ENCODE measurements at regions not wholly inside any gene's neighbourhood (a gene's known extent, or its start where the extent isn't known, plus 50 kb on each side); places are given as distances from the start of the nearest gene placed in this dataset.

- ATAC-seq, result no peak
- H3K27ac Mint-ChIP-seq, result no peak overlapping the region
- Histone ChIP-seq H3K27ac (ENCODE audit: low read depth) (no peak overlapping the region), H3K36me3 (ENCODE audit: insufficient read depth) (no peaks in the 10 kb centered on the region; the same call in 1 of the 2 replicates), H3K4me2 (no peak overlapping the region), H3K9me2 (ENCODE audit: insufficient read depth) (no peaks in the 10 kb centered on the region), H3K4me3 (no peak overlapping the region), H4K20me1 (replicated peaks; ENCODE audit: insufficient read depth) (no peaks in the 10 kb centered on the region), H3K4me1 (ENCODE audit: insufficient read depth) (no peaks in the 10 kb centered on the region), H2AFZ (no peak overlapping the region), H3F3A (replicated peaks; ENCODE audit: low read depth) (no peaks in the 10 kb centered on the region), H3K27me3 (ENCODE audit: insufficient read depth) (no peaks in the 10 kb centered on the region), H3K79me2 (replicated peaks; ENCODE audit: insufficient read depth) (no peaks in the 10 kb centered on the region)
- H3K27me3 Mint-ChIP-seq (ENCODE audit: insufficient read depth, low read depth, poor library complexity), result peaks cover 3% of the 10 kb centered on the region
- no peak for TF ChIP-seq EZH2 (IDR thresholded peaks at IDR 0.05; ENCODE audit: low read depth, unreplicated experiment)
- TF ChIP-seq NANOG (IDR thresholded peaks at IDR 0.05; ENCODE audit: borderline replicate concordance), result no peak
- TF ChIP-seq POLR2AphosphoS5 (IDR thresholded peaks at IDR 0.05; ENCODE audit: low read depth), result no peak
- TF ChIP-seq, protein P1, sequence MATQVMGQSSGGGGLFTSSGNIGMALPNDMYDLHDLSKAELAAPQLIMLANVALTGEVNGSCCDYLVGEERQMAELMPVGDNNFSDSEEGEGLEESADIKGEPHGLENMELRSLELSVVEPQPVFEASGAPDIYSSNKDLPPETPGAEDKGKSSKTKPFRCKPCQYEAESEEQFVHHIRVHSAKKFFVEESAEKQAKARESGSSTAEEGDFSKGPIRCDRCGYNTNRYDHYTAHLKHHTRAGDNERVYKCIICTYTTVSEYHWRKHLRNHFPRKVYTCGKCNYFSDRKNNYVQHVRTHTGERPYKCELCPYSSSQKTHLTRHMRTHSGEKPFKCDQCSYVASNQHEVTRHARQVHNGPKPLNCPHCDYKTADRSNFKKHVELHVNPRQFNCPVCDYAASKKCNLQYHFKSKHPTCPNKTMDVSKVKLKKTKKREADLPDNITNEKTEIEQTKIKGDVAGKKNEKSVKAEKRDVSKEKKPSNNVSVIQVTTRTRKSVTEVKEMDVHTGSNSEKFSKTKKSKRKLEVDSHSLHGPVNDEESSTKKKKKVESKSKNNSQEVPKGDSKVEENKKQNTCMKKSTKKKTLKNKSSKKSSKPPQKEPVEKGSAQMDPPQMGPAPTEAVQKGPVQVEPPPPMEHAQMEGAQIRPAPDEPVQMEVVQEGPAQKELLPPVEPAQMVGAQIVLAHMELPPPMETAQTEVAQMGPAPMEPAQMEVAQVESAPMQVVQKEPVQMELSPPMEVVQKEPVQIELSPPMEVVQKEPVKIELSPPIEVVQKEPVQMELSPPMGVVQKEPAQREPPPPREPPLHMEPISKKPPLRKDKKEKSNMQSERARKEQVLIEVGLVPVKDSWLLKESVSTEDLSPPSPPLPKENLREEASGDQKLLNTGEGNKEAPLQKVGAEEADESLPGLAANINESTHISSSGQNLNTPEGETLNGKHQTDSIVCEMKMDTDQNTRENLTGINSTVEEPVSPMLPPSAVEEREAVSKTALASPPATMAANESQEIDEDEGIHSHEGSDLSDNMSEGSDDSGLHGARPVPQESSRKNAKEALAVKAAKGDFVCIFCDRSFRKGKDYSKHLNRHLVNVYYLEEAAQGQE (IDR thresholded peaks at IDR 0.05; ENCODE audit: unreplicated experiment), result no peak
- no peak for TF ChIP-seq JUNB (IDR thresholded peaks at IDR 0.05; ENCODE audit: unreplicated experiment)
- no peak for TF ChIP-seq EZH2phosphoT487 (IDR thresholded peaks at IDR 0.05; ENCODE audit: unreplicated experiment)
- no peak for TF ChIP-seq ZNF331 (CRISPR knock-in tag; IDR thresholded peaks at IDR 0.05; ENCODE audit: low read depth)
- no peak for TF ChIP-seq STAT1 (IDR thresholded peaks at IDR 0.05; ENCODE audit: unreplicated experiment)
- no peak for TF ChIP-seq ZNF114 (CRISPR knock-in tag; IDR thresholded peaks at IDR 0.05)
- DNase-seq (ENCODE audit: low spot score), result no peak
- H3K9me3 Mint-ChIP-seq, result peaks cover 36% of the 10 kb centered on the region
- peaks cover 17% of the 10 kb centered on the region; the same call in 2 of the 3 replicates for H3K36me3 Mint-ChIP-seq (ENCODE audit: low read depth)
- no peak overlapping the region for H3K4me3 Mint-ChIP-seq
- H3K4me1 Mint-ChIP-seq, result no peaks in the 10 kb centered on the region
Observed at GRCh38 chr22:47515384-47516125, 753.1 kb downstream of the TBC1D22A start.

DNA sequence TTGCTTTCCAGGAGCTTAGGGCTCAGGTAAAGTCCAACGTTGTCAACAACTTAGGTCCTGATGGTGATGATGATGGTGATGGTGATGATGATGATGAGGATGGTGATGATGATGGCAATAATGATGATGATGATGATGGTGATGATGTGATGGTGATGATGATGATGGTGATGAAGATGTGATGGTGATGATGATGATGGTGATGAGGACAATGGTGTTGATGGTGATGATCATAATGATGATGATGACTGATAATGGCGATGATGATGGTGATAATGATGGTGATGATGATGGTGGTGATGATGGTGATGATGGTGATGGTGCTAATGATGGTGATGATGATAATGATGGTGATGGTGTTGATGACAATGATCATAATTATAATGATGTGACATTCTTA is 750.2 kb downstream of the TBC1D22A start:
- no peaks in the 10 kb centered on the region for H4K20me1 ChIP-seq (replicated peaks; ENCODE audit: insufficient read depth)
- no peaks in the 10 kb centered on the region for H3K9me2 ChIP-seq (ENCODE audit: insufficient read depth)
- H3K27ac ChIP-seq (ENCODE audit: low read depth), result no peak overlapping the region
- H3K79me2 ChIP-seq (replicated peaks; ENCODE audit: insufficient read depth), result no peaks in the 10 kb centered on the region
- H3F3A ChIP-seq (replicated peaks; ENCODE audit: low read depth), result no peaks in the 10 kb centered on the region
- H3K27ac Mint-ChIP-seq, result no peak overlapping the region
- no peak for DNase-seq (ENCODE audit: low spot score)
- no peaks in the 10 kb centered on the region for H3K4me1 ChIP-seq (ENCODE audit: insufficient read depth)
- no peak overlapping the region for H3K4me3 ChIP-seq
- peaks cover 3% of the 10 kb centered on the region for H3K27me3 Mint-ChIP-seq (ENCODE audit: insufficient read depth, low read depth, poor library complexity)
- H2AFZ ChIP-seq, result no peak overlapping the region
- no peak overlapping the region for H3K4me3 Mint-ChIP-seq
- ATAC-seq, result no peak
- H3K36me3 ChIP-seq (ENCODE audit: insufficient read depth), result no peaks in the 10 kb centered on the region
- H3K4me1 Mint-ChIP-seq, result no peaks in the 10 kb centered on the region
- peaks cover 13% of the 10 kb centered on the region for H3K9me3 Mint-ChIP-seq
- no peaks in the 10 kb centered on the region for H3K27me3 ChIP-seq (ENCODE audit: insufficient read depth)
- no peak overlapping the region for H3K4me2 ChIP-seq
- peaks cover 26% of the 10 kb centered on the region; the same call in 2 of the 3 replicates for H3K36me3 Mint-ChIP-seq (ENCODE audit: low read depth)
- TF ChIP-seq ETS1 (IDR thresholded peaks at IDR 0.05), result no peak
- TF ChIP-seq, protein P2, sequence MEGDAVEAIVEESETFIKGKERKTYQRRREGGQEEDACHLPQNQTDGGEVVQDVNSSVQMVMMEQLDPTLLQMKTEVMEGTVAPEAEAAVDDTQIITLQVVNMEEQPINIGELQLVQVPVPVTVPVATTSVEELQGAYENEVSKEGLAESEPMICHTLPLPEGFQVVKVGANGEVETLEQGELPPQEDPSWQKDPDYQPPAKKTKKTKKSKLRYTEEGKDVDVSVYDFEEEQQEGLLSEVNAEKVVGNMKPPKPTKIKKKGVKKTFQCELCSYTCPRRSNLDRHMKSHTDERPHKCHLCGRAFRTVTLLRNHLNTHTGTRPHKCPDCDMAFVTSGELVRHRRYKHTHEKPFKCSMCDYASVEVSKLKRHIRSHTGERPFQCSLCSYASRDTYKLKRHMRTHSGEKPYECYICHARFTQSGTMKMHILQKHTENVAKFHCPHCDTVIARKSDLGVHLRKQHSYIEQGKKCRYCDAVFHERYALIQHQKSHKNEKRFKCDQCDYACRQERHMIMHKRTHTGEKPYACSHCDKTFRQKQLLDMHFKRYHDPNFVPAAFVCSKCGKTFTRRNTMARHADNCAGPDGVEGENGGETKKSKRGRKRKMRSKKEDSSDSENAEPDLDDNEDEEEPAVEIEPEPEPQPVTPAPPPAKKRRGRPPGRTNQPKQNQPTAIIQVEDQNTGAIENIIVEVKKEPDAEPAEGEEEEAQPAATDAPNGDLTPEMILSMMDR (conservative IDR thresholded peaks at IDR 0.05; ENCODE audit: low read depth in 2 of 2), result no peak
- TF ChIP-seq ZNF114 (CRISPR knock-in tag; IDR thresholded peaks at IDR 0.05), result no peak
- TF ChIP-seq POLR2AphosphoS5 (IDR thresholded peaks at IDR 0.05; ENCODE audit: low read depth), result no peak
- TF ChIP-seq STAT1 (IDR thresholded peaks at IDR 0.05; ENCODE audit: unreplicated experiment), result no peak
- TF ChIP-seq CREB1 (CRISPR knock-in tag; IDR thresholded peaks at IDR 0.05; ENCODE audit: low read depth), result no peak

All from GM23338 (cell line).